HG02970 (cell line): ENCODE measurements at regions not wholly inside any gene's neighbourhood (a gene's known extent, or its start where the extent isn't known, plus 50 kb on each side); places are given as distances from the start of the nearest gene placed in this dataset.
"Not testable (repeated sequence)": the region's sequence is repeated elsewhere in the genome, so short reads cannot be mapped to it uniquely, and the experiment has no call there.

Experiments
- ATAC-seq: cut with Tn5 transposase; IDR thresholded peaks from one replicate; pipeline ENCODE4 v1.9.1; 2021; ENCODE audit warnings: mild to moderate bottlenecking, moderate library complexity, moderate number of reproducible peaks; ENCODE audit not compliant: unreplicated experiment, low FRiP score

DNA sequence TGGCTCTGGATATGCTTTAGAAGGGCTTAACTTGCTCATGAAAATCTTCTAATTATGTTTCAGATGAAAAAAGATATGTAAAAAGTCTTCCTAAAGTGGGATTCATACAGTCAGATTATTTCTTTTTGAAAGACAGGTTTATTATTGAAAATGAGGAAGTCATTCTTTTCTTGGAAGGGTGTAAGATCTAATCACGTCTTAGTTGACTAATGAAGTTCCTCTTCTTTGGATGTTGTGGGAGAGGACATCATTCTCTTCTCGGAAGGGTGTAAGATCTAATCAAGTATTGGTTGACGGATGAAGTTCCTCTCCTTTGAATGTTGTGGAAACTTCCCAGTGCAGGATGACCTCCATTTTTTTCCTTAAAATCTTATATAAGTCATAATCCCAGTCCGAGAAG, 74.9 kb downstream of the ALG10 start:
- ATAC-seq = no peak

DNA sequence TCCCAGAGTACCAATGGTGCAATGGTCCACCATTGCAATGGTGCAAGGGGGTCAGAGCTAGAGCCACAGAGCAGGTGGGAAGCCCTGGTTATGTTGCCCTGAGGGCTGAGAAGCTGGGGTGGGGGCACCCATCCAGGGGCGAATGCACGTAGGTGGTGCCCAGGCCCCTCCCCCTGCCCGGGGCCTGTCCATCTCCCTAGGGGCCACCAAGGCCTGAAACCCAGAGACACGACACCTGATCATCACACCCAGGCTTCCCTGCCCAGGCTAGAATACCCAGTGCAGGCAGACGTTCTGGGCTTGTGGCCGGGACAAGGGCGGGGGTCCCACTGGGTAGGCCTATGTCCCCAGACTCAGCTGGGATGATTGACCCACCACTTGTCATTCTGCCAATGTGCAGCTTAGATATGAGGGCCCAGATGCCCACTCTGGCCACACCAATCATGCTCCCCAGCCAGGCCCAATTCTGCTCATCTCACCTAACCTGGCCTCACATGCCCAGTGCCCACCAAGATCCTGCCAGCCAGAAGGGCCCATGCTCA, 83.2 kb downstream of the ALG10 start:
- no peak for ATAC-seq

DNA sequence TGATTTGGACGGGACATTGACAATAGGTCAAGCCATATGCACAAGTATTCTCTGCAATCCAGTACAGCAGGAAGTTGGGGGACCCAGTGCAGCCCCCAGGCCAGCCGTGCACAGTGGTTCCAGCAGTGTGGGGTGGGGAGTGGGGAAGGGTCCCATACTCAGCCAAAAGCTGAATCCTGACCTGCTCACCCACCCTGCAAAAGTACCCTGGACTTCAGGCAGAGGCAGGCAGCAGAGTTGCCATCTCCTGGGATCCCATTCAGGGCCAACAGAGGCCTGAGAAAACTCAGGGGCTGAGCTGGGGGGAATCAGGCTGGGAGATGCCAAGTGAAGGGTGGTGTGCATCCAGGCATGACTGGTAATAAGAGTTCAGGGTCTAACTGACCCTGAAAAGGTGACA, 83.9 kb downstream of the ALG10 start:
- ATAC-seq = no peak

DNA sequence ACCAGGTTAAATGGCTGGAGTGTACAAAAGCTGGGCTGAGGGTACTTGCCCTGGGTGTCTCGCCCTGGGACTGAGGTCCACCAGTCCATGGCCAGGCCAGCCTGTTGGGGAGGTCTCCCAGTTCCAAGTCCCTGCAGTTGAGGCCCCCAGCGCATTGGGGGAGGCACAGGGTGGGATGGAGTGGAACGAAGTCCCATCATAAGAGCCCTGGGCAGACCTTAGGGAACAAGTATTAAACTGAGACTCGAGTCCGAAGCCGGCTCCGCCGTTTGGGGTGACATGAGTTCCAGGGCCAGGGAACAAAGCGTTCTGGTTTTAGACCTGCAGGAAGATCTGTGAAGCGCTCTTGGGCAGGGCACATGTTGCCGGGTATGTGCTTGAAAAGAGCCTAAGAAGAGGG, 84.7 kb downstream of the ALG10 start:
- ATAC-seq = no peak

DNA sequence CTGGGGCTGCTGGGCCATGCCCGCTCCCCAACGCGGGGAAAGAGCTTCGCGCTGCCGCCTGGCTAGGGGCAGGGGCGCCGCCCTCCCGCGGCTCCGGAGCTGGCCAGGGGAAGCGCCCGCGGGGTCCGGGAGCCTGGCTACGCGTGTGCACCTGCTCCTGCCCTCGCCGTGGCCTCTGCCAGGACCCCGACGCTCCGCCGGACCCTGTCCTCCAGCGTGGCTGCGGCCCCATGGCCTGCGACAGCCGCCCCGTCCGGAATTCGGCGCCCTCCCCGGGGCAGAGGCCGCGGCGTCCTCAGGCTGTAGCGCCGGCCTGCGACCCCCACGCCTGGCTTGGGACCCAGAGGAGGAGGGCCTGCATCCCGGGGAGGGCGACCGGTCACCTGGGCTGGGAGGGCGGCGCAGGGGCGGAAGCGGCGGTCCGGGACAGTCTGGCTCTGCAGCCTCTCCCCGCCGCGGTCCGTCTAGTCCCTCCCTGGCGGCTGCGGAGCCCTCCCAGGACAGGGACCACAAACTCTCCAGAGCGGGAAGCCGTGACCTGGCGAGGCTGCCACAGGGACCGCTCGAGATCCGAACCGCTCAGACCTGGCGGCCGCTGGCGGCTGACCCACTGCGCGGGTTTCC, 85.6 kb downstream of the ALG10 start:
- ATAC-seq = no peak

DNA sequence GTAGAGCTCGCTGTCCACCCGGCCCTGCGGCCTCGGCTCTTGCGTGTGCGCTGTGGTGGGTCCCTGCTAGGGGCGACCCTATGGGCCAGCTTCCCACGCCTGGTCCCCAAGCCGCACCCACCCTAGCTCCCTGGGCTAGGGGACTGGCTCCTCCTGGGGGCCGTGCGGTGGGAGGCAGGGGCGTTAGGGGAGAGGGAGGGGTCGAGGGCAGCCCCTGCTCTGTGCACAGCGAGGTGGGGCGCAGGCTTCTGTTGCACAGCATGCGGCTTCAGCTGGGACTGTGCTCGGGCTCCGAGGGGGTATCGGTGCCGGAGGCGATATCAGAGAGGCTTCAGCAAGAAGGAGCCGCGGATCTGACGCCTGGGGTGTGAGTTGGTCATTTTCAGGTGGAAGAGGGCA, 86.1 kb downstream of the ALG10 start:
- ATAC-seq = no peak

DNA sequence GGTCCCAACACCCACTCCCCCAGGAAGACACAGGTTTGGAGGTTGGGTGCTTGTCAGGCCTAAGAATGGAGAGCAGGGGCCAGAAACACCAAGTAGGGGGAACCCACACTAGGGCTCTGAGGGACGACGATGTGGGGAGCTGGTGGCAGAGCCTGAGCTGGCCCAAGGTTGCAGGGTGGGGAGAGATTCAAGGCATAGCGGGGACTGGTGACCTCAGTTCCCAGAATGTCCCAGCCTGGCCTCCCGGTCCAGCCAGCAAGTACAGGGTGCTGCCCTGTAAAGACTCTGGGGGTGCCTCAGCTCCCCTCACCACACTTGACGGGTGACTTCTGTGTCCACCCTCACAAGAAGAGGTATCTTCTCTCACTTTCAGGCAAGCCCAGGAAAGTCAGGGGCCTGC, 86.7 kb downstream of the ALG10 start:
- ATAC-seq = no peak

DNA sequence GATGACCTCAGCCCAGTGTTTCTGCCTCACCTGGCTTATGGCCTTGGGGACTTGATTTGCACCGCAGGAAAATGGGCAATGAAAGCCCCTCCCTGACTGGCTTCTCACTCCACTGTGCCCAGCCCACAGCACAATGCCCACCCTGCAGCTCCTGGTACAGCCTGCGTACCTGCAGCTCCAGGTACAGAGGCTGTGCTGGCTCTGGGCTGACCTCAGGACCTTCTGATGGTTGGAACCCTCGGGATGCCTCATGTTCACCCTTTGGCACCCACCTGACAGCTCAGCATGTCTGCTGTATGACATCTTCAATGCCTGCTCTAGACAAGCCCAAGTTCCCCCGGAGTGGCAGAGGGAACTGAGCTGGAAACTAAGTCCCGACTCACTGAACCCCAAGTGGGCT, 87.1 kb downstream of the ALG10 start:
- ATAC-seq = no peak

DNA sequence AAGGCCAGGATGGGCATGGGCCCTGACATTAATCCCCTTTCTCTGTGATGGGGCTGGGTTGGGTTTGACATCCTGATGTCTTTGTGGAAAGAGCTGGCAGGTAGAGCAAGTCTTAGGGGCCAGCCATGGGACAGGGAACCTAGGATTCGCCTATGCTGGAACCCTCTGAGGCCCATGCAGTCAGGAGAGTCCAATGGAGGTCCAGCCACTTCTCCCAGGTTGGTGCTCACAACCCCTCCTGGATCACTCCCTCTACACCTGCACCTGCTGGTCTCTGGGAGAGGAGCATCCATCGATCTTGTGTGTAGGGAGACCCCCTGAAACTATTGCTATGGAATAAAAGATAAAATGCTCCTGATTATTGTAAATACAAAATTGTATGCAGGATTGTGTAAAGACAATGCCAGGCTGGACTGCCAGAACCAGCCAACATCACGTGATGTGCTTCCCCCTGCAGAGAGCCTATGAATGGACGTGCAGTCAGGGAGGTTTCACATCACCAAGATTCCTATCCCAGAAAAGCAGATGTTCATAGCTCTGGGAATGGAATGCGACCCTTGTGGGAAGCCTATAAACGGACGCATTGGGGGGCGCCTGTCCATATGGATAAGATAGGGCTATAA, 87.7 kb downstream of the ALG10 start:
- not testable (repeated sequence) for ATAC-seq

DNA sequence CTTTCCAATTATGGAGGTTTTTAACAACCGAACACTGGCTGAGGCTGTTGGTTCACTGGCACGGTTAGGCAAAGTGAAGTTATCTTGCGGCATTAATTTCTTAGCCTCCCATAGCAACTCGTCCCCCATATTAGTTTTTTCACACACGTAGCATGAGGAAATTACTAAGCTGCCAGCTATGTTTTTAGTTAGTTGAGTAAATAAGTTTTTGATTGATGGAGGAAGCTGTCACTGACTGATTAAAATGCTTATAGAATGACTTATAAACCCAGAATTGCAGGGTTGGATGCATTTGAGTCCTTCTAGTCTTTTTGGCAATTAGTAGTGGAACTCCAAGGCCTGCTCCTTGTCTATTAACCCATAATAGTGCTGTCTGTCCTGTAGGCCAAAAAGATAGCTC, 97.1 kb downstream of the ALG10 start:
- ATAC-seq = no peak

DNA sequence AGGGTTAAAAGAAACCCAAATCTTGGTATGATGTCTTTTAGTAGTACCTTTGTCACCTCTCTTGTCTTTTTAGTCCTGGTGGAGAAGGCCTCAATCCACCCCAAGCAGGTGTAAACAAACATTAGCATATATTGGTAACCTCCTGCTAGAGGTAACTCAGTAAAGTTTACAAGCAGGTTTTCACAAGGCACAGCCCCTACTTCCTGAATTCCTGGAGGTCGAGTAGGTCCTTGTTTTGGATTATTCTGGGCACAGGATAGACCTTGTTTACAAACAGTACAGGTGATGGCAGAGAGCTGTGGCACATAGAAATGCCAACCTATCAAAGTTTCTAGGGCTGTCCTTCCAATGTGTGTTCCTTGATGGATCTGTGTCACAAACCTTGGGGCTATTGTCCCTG, 99.1 kb downstream of the ALG10 start:
- ATAC-seq = no peak

DNA sequence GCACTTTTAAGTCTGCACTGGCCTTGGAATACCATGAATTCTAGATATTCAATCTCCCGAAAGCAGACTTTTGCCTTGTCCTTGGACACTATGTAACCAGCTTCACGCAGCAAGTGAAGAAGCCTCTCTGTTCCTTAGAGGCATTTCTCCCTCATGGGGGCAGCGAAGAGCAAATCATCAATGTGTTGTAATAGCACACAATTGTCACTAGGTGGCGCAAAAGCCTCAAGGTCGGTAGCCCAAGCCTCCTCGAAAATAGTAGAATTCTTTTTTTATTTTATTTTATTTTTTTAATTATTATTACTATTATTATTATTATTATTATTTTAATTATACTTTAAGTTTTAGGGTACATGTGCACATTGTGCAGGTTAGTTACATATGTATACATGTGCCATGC, 100.8 kb downstream of the ALG10 start:
- ATAC-seq = not testable (repeated sequence)

DNA sequence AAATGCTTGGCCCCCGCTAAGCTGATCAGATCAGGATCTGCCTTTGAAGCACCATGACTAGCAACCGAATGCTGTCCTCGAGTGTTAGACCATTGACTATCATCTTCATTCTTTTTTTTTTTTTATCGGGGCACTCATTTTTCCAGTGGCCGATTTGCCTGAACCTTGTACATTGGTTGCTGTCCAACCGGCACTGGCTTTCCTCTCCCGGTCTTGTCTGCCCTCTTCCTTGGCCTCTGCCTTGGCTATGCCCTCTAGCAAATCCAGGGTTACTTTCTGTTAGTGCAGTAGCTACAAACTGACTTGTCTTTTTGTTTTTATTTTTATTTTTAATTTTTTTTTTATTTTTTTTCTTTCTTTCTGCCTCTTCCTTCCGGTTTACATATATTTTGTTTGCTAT, 102.3 kb downstream of the ALG10 start:
- no peak for ATAC-seq

DNA sequence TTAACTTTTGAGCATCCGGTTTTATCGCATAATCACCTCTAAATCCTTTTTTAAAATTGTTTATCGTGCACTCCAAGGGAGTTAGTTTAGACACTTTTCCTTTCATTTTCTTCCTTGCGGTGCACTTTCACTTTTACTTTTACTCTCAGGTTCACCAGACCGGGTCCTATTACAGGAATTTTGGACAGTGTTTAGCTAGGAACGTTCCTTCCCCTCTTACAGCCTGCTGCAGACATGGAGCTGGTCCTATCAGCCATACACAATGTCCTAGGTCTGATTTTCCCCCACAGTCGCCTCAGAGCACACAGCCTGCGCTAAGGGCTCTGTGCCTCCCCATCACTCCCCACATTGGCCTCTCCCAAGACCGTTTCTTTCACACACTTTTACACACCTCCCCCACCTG, 103.9 kb downstream of the ALG10 start:
- no peak for ATAC-seq

DNA sequence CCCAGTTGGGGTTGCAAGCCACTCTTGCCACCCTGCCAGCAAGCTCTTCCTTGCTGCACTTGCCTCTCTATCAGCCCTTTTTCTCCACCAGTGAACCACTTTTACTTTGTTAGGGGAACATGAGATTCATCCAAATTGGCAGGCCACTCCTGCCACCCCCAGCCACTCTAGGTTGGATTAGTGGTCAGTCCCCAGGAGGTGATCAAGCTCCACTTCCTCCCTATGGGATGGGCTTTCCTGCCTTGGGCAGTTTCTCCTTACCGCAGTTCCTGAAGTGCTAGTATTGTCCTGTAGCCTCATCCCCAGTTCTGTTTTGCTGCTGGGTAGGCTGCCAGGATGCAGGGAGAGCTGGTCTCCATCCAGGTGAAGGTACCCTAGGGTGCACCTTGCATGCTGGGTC, 104.5 kb downstream of the ALG10 start:
- no peak for ATAC-seq

DNA sequence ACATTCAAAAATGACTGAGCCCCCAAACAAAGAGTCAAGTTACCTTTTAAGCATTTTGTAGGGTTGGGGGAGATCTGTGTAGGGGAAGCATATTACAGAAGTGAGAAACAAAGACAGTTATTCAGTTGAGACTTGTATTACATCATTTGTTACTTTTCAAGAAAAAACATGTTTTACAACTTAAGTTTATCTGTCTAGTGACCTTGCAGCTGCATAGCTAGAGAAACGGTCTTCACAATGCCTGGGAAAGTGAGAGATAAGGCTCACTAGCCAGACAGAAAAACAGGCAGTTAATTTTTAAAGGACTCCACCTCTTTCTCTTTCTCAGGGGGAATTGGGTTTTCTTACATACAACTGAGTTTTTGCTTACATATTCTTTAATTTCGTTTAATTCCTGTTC, 105.1 kb downstream of the ALG10 start:
- not testable (repeated sequence) for ATAC-seq

DNA sequence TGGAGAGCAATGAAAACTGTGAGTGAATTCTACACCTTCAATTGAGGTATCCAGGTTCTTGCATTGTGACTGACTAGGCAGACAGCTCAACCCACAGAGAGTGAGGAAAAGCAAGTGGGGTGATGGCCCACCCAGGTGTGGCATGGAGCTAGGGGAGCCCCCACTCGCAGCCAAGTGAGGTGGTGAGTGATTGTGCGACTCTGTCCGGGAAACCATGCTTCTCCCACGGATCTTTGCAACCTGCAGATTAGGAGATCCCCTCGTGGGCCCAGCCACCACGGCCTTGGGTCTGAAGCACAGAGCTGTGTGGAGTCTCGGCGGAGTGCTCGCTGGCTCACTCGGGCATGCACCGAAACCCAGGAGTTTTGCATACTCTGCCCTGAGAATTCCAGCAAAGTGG, 120.1 kb downstream of the ALG10 start:
- ATAC-seq = no peak

DNA sequence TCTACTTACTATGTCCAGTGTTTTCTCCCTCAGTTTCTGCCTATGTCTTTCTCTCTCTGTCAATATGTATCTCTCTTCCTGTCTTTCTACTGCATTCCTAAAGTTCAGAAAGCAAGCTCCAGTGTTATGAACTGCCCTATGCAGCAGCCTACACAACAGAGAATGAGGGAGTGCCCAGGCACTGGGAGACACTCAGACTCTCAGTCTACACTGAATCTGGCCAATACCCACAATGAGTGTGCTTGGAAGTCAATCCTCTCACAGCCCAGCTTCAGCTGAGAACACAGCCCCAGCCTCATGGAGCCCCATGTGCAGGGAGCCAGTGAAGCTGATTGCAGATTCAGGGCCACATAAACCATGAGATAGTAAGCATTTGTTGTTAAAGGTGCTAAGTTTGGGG, 128.7 kb downstream of the ALG10 start:
- ATAC-seq = no peak

DNA sequence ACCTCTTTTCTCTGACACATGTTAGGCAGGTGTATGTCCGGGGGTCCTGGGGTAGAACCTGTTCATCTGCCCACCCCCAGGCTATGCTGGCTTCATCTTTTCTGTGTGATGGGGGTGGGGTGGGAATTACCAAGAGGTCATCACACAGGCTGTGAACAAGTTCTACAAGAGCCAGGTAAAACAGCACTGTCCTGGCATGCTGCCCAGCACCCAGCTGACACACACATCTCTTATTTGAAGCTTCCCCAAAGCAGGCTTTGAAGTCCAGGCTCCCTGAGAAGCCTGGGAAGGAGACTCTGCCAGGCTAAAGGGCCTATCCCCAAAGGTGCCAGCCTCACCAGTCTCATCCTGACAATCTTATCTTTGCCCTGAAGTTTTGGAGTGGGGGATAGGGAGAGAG, 141.1 kb downstream of the ALG10 start:
- no peak for ATAC-seq

DNA sequence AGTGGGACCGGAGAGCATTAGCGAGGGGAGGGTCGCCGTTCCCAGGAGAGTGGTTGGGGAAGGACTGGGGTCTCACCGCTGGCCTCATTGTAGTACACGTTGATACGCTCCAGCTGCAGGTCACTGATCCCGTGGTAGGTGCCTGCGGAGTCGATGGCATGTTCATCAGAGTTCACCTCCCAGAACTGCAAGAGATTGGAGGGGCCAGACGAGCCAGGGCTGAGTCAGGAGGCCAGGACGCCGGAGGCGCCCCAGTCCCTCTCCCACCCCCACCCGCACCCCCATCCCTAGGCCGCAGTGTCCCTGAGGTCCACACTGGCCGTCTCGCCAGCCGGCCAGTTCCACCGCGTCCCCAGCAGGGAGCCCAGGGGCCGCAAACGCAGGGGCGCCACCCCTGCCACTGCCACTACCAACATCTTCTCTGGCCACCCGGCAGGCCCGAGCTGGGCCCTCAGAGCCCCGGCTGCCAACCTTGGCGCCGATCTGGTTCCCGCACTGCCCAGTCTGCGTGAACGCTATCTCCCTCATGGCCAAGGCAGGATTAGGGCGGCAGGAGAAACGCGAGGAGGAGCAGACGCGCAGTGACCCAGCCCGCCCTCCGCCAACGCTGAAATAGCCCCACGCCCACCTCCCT, 144.2 kb downstream of the ALG10 start:
- no peak for ATAC-seq

DNA sequence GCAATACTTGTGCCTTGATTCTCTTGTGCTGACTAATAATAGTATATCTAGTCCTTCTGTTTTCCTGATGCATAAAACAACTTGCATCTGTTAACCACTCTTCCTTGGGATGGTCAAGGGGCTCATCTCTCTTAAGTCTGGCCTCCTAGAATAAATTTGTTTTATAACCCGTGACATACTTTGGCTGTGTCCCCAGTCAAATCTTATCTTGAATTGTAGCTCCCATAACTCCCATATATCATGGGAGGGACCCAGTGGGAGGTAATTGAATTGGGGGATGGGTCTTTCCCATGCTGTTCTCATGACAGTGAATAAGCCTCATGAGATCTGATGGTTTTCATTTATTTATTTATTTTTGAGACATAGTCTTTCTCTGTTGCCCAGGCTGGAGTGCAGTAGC, 146.2 kb downstream of the ALG10 start:
- ATAC-seq = not testable (repeated sequence)

DNA sequence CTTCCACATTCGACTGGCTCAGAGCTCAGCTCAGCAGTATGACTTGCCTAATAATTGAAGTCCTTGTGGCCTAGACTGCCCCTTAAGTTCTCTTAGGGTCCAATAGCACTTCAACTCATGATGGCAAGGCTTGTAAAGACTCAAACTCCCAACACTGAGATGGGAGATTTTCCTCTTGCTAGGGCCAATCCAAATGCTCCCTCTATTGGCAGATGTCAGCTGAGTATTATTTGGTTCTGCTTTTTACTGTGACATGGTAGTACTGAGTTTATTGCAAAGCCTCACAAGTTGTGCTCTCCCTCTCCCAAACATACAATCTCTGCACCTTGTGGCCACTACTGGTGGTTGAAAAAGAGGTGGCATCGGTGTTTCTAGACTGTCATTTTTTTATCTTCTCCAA, 164.2 kb downstream of the ALG10 start:
- ATAC-seq = no peak
